ENCODE measurements at regions not wholly inside any gene's neighbourhood (a gene's known extent, or its start where the extent isn't known, plus 50 kb on each side); places are given as distances from the start of the nearest gene placed in this dataset.

DNA sequence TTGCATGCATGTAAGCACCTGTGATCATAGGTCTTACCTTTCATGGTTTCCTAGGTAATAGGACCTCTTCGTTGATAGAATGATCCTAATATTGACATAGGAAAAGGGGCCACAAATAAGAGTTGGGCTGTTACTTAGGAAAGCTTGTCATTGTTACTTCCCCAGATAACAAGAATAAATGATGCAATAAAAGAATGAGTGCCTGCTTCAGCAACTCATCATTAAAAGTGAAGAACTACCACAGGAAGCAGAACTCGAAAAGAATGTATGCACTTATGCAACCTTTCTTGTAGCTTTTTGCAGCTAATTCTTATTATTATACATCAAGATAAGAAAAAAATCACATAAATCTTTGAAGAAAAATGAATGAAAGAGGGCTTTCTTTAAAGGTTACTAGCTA is 548.6 kb downstream of the LTN1 start:
- DNase-seq, result no peak

DNA sequence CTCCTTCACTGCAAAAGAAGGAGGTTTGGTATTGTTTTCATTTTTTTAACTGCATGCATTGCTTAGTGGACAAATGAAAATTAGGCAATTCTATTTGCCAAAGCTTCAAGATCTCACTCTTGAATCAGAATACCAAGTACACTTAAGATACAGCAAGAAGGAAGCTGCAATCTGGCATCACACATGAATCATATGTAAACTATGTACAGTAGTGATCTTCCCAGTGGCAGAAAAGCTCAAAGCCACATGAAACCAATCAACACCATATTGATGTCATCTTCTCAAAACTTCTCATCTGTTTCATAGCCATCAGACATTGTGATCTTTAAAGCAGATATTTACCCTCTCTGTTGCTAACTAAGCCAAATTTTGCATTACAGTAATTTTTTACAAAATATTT is 550.1 kb downstream of the LTN1 start:
- no peak for DNase-seq

GRCh38 chr21:28442085-28442484 is 550.6 kb downstream of the LTN1 start:
- DNase-seq, result no peak

- DNase-seq, result no peak
Measured at GRCh38 chr21:28439788-28440187, 552.9 kb downstream of the LTN1 start.

GRCh38 chr21:28439251-28439650 is 553.4 kb downstream of the LTN1 start:
- no peak for DNase-seq

- no peak for DNase-seq
Measured at GRCh38 chr21:28437061-28437460, 555.6 kb downstream of the LTN1 start.

GRCh38 chr21:28436286-28436932 is 556.3 kb downstream of the LTN1 start:
- no peak for DNase-seq

GRCh38 chr21:28431527-28432200 is 561.0 kb downstream of the LTN1 start:
- no peak for DNase-seq

DNA sequence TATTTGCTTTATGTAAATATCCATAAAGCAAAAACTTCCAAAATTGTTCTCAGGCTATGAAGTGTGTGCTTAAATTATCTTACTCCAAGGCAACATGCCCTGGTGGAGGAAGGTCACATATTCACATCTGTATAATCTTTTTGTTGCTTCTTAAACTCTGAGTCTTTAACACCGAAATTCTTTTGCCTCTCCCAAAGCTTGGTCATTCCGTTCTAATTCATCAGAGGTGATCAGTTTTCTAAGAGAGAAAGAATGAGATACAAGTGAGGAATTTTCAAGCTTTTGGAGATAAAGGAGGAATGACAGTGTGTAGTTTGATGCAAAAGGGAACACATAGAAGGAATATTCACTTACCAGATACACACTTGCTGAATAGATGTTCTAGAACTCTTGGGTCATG is 561.7 kb downstream of the LTN1 start:
- no peak for DNase-seq

GRCh38 chr21:28429161-28429560 is 563.5 kb downstream of the LTN1 start:
- DNase-seq, result no peak

GRCh38 chr21:28427394-28428022 is 565.2 kb downstream of the LTN1 start:
- DNase-seq, result no peak

DNA sequence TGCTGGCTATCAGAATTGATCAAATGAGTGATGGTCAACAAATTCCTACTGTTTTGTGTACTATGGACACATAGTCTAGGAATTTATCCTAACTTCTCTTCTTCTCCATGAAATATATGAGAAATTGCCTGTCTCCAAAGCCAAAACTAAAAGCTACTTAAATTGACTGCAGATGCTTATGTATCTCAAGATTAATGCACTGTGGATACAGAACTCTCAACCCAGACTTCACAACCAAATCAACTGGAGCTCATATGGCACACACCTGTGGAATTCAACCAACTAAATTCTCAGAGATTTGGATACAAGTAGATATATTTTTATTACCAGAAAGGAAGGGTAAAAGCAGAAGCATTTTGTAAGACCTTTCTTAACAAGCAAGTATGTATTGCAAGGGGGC is 566.1 kb downstream of the LTN1 start:
- no peak for DNase-seq

GRCh38 chr21:28423521-28424190 is 569.0 kb downstream of the LTN1 start:
- DNase-seq, result no peak

DNA sequence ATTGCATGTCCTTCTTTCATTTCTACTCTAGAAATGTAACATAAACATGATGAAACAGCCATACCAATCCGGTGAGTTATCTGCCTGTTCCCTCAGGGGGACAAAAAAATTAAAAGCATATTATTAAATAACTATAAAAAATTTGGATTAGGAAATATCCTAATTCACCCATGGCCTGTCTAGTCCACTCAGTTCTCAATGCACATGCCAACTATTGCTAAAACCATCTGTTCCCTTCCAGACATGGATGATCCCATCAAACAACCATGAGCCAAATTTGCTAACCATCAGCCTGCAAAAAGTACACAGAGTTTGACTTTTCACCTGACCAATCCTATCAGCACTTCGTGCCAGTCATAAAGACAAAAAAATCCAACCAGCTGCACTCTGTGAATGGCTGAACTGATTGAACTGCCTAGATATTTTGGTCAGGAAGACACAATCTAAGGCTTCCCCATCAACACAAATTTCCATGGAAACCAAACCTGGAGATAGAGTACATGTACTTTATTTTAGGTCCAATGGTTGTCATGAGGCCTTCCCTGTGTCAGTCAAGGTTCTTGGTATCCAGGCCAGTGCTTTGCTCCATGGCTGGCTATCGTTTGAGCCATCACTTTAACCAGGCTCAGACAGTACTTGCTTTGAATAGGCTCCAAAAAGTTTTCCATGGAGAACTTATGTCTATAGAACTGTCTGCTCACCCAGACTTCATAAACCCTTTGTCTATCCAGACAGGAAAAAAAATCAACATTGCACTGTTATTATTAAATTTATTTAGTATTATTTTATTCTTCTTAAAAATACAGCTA is 570.8 kb downstream of the LTN1 start:
- no peak for DNase-seq

DNA sequence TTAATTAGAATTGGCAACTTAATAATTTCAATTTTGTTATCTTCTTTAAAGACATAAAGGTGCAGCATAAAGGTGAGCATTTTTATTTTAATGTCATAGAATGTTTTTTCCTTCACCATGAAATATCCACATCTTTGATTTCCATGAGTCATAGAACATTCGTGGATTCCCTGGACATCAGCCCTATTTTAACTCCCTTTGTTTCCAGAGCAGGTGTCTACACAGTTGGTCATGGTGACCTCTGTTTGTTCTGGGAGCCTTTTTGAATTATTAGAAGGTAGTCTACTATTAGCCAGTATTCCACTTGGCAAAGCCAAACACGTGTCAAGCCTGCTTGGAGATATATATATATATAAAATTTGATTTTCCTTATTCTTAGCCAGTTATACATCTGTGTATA is 572.9 kb downstream of the LTN1 start:
- DNase-seq, result no peak

DNA sequence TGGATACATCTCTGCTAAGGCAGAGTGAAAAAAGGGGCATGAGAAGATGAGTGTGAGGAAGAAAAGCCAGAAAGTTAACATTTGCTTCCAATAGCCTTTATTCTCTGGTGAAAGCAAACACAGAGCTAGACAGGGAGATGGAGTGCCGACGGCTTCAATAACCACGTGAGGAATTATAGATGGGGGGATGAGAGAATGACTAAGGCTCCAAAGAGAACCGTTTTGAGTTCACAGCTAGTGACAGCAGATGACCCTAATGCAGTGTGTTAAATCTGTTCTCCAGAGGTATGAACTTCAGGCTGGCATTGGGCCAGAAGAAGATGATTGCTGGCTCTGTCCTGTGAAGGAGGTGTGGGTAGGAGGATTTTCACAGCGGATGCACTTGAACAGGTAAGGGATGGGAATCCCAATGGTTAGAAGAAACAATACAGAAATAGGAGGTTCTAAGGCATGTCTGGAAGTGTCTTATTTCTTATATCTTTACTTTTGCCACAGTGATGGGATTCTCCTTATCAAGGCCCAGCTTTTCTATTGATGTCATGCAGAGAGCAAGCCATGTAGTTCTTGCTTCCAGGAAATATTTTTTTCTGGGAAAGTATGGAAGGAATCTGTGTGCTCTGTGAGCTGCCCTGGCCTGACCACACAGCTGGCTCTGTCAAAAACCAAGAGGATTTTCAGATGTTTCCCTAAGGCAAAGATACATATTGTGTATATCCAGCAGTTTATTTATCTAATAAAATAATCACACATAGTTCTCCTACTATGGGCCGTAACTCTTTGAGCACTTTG is 573.8 kb downstream of the LTN1 start:
- DNase-seq, result no peak

GRCh38 chr21:28410256-28410655 is 582.4 kb downstream of the LTN1 start:
- DNase-seq, result no peak

GRCh38 chr21:28402616-28402989 is 590.1 kb downstream of the LTN1 start:
- no peak for DNase-seq

DNA sequence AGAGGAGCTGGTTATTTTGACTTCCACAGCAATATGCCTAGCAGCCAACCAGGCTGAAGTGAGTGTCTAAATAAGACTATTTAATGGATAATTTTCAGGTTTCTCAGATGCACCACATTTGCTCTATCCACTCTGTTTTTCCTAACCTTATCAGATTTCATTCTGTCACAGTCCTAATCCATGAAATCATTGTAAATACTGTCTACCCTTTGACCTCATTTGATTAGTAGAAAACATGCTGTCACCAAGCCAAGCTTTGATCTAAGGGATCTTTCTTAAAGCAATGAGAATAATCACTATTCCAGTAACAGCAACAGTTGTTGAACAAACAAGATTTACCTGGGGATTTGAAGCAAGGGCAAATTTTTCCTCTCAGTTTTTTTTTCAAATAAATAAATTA is 595.6 kb downstream of the LTN1 start:
- DNase-seq, result no peak

- DNase-seq, result no peak
Measured at GRCh38 chr21:28396421-28396820, 596.3 kb downstream of the LTN1 start.

GRCh38 chr21:28393279-28393678 is 599.4 kb downstream of the LTN1 start:
- no peak for DNase-seq

Measured in NK-92 treated with Interleukin-12 subunit alpha and Interleukin-12 subunit beta, amount 100 ng/mL, for 24 hours (cell line).